ENCODE measurements at regions not wholly inside any gene's neighbourhood (a gene's known extent, or its start where the extent isn't known, plus 50 kb on each side); places are given as distances from the start of the nearest gene placed in this dataset.

DNA sequence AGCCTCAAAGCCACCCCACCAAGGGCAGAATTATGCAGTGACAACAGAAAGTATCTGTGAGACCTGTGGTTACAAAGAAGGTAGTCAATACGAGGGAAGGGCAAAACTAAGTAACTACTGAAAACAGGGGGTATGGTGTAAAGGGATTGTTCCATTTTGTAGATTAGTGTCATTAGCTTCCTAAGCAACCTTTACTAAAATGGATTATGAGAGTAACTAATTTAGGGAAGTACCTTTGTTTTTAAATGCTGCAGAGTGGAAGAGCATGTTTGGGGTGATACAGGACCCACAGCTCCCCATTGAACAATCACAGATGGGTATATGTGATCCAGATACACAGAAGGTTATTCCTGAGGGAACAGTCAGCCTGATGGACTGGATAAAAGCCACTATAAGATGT is 51.3 kb upstream of the TAC1 start:
- intact Hi-C loops (cut with DNase I): no loop called here
- 56 to 79% (median 57%) methylated on average over 1 of the region's 1 CpG for WGBS, 3 donors

More for the DNA sequence above, 51.3 kb upstream of the TAC1 start:
- Histone ChIP-seq H3K27me3 (ENCODE audit: insufficient read depth in 3 of 3, low read length in 2 of 3) (no peaks in the 10 kb centered on the region), H3K4me1 (no peaks in the 10 kb centered on the region), H3K9me3 (no peaks in the 10 kb centered on the region), H3K36me3 (ENCODE audit: insufficient read depth in 1 of 2, low read depth in 1 of 2) (no peaks in the 10 kb centered on the region), H3K4me3 (no peak overlapping the region), H3K27ac (no peak overlapping the region)
- TF ChIP-seq, protein P1, sequence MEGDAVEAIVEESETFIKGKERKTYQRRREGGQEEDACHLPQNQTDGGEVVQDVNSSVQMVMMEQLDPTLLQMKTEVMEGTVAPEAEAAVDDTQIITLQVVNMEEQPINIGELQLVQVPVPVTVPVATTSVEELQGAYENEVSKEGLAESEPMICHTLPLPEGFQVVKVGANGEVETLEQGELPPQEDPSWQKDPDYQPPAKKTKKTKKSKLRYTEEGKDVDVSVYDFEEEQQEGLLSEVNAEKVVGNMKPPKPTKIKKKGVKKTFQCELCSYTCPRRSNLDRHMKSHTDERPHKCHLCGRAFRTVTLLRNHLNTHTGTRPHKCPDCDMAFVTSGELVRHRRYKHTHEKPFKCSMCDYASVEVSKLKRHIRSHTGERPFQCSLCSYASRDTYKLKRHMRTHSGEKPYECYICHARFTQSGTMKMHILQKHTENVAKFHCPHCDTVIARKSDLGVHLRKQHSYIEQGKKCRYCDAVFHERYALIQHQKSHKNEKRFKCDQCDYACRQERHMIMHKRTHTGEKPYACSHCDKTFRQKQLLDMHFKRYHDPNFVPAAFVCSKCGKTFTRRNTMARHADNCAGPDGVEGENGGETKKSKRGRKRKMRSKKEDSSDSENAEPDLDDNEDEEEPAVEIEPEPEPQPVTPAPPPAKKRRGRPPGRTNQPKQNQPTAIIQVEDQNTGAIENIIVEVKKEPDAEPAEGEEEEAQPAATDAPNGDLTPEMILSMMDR (IDR thresholded peaks at IDR 0.05): no peak
- ATAC-seq (no peak), DNase-seq (no peak)

Data from psoas muscle (tissue), 7 donors.